ENCODE measurements at regions not wholly inside any gene's neighbourhood (a gene's known extent, or its start where the extent isn't known, plus 50 kb on each side); places are given as distances from the start of the nearest gene placed in this dataset.

- Histone ChIP-seq H3K36me3 (no peaks in the 10 kb centered on the region), H3K4me3 (no peak overlapping the region), H3K27ac (replicated peaks) (no peak overlapping the region), H3K4me1 (peaks cover 5% of the 10 kb centered on the region), H3K9me3 (replicated peaks) (no peaks in the 10 kb centered on the region), H3K27me3 (ENCODE audit: low read depth) (peaks cover 91% of the 10 kb centered on the region)
- intact Hi-C loops (cut with micrococcal nuclease): no loop called here
- DNase-seq: no peak
- no peak for TF ChIP-seq CTCF (IDR thresholded peaks at IDR 0.05; ENCODE audit: borderline replicate concordance)
Measured at GRCh38 chr9:96175001-96175400, 127.0 kb downstream of the HSD17B3 start.

DNA sequence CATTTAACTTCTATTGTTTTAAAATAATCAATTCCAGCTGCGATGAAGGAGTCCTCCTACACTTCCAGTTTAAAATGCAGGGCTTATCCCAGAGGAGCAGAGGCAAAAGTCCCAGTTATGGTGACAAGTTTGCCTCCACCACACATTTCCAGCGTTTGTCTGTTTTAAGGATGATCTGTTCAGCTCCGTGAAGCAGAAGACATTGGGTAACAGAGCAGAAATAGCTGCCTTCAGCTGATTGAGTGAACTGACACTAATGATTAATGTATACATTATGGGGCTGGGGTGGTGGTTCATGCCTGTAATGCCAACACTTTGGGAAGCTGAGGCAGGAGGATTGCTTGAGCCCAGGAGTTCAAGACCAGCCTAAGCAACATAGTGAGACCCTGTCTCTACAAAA, 127.6 kb downstream of the HSD17B3 start:
- no peak for DNase-seq
- Histone ChIP-seq H3K9me3 (replicated peaks) (no peaks in the 10 kb centered on the region), H3K4me1 (peaks cover 5% of the 10 kb centered on the region), H3K27ac (replicated peaks) (no peak overlapping the region), H3K4me3 (no peak overlapping the region), H3K27me3 (ENCODE audit: low read depth) (peaks cover 91% of the 10 kb centered on the region), H3K36me3 (no peaks in the 10 kb centered on the region)
- intact Hi-C loops (cut with micrococcal nuclease): no loop called here
- no peak for TF ChIP-seq CTCF (IDR thresholded peaks at IDR 0.05; ENCODE audit: borderline replicate concordance)

DNA sequence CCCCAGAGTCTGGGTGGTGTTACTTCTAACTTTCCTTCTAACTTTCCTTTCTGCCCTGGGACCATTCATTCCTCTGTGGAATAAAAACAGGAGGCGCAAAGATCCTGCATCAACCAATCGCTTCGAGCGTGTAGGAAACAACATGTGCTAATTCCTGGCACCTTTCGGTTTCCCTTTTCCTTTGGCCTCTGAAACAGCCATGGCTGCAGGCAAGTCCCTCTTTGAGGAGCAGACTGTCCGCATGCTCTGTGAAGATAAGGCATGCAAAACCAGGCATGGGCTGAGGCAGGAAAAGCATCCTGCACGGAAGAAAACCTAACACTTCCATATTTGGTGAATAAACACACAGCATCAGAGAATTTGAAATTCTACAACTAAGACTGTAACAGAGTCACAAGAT, 128.3 kb downstream of the HSD17B3 start:
- TF ChIP-seq CTCF (IDR thresholded peaks at IDR 0.05; ENCODE audit: borderline replicate concordance): no peak
- Histone ChIP-seq H3K9me3 (replicated peaks) (no peaks in the 10 kb centered on the region), H3K4me3 (no peak overlapping the region), H3K4me1 (peaks cover 5% of the 10 kb centered on the region), H3K27me3 (ENCODE audit: low read depth) (peaks cover 91% of the 10 kb centered on the region), H3K36me3 (no peaks in the 10 kb centered on the region), H3K27ac (replicated peaks) (no peak overlapping the region)
- intact Hi-C loops (cut with micrococcal nuclease): no loop called here
- DNase-seq: no peak

- Histone ChIP-seq H3K4me3 (no peak overlapping the region), H3K27ac (replicated peaks) (no peak overlapping the region), H3K27me3 (ENCODE audit: low read depth) (peaks cover 91% of the 10 kb centered on the region), H3K36me3 (no peaks in the 10 kb centered on the region), H3K9me3 (replicated peaks) (no peaks in the 10 kb centered on the region), H3K4me1 (peaks cover 5% of the 10 kb centered on the region)
- intact Hi-C loops (cut with micrococcal nuclease): no loop called here
- no peak for DNase-seq
- TF ChIP-seq CTCF (IDR thresholded peaks at IDR 0.05; ENCODE audit: borderline replicate concordance): no peak
Measured at GRCh38 chr9:96172797-96173196, 129.2 kb downstream of the HSD17B3 start.

GRCh38 chr9:96171728-96172127, 130.2 kb downstream of the HSD17B3 start:
- peaks cover 90% of the 10 kb centered on the region for H3K27me3 ChIP-seq (ENCODE audit: low read depth)
- H3K36me3 ChIP-seq: no peaks in the 10 kb centered on the region
- intact Hi-C loops (cut with micrococcal nuclease): no loop called here
- no peak for TF ChIP-seq CTCF (IDR thresholded peaks at IDR 0.05; ENCODE audit: borderline replicate concordance)
- no peak for DNase-seq
- H3K27ac ChIP-seq (replicated peaks): no peak overlapping the region
- no peaks in the 10 kb centered on the region for H3K9me3 ChIP-seq (replicated peaks)
- peaks cover under 1% of the 10 kb centered on the region for H3K4me1 ChIP-seq
- H3K4me3 ChIP-seq: no peak overlapping the region

DNA sequence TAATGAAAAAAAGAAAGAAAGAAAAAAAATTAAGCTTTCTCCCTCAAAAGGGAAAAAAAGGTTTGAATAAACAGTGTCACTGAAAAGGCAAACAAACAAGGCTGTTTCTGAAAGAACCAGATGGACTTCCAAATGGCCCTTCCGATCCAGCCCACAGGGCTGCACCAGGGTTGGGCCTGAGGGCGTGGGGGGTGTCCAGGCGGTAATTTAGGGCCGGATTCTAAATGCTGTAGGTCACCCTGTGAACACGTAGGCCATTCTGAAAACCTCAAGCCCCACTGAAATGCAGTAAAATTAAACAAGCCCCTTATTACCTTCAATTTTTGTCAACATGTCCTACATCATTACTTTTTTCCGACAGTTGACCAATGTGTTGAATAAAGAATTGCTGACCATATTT, 132.1 kb downstream of the HSD17B3 start:
- Histone ChIP-seq H3K9me3 (replicated peaks) (no peaks in the 10 kb centered on the region), H3K27ac (replicated peaks) (no peak overlapping the region), H3K4me3 (no peak overlapping the region), H3K27me3 (ENCODE audit: low read depth) (peaks cover 81% of the 10 kb centered on the region), H3K36me3 (no peaks in the 10 kb centered on the region), H3K4me1 (no peaks in the 10 kb centered on the region)
- no peak for DNase-seq
- intact Hi-C loops (cut with micrococcal nuclease): no loop called here
- no peak for TF ChIP-seq CTCF (IDR thresholded peaks at IDR 0.05; ENCODE audit: borderline replicate concordance)

Measured in left ventricle myocardium inferior (tissue), 1 donor.